ENCODE measurements at regions not wholly inside any gene's neighbourhood (a gene's known extent, or its start where the extent isn't known, plus 50 kb on each side); places are given as distances from the start of the nearest gene placed in this dataset.

DNA sequence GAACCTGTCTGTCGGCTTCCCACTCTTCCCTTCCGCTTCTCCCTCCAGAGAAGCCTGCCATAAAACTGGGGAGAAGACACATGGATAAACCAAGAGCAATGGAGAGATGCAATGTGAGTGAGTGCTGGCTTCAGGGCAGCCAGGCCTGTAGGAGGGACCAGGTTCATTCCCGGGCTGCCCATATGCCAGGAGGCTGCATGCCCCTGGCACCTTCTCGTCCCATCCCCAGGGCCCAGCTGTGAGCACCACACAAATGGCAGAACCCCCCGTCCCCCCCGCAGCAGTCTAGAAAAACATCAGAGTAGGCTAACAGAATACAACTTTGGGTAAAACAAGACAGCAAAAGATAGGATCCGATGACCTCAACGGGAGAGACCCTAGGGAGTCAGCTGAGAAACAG, 341.3 kb upstream of the SHH start:
- no peaks in the 10 kb centered on the region for H3K79me2 ChIP-seq (replicated peaks; ENCODE audit: insufficient read depth)
- Mint-ChIP-seq H3K4me3 (no peak overlapping the region), H3K36me3 (ENCODE audit: low read depth) (no peaks in the 10 kb centered on the region), H3K4me1 (peaks cover 24% of the 10 kb centered on the region), H3K27ac (no peak overlapping the region), H3K27me3 (ENCODE audit: insufficient read depth, low read depth, poor library complexity) (peaks cover 12% of the 10 kb centered on the region), H3K9me3 (peaks cover 7% of the 10 kb centered on the region)
- H3K9me2 ChIP-seq (ENCODE audit: insufficient read depth): no peaks in the 10 kb centered on the region
- no peaks in the 10 kb centered on the region for H3K27me3 ChIP-seq (ENCODE audit: insufficient read depth)
- no peaks in the 10 kb centered on the region for H3K4me1 ChIP-seq (ENCODE audit: insufficient read depth)
- H3K36me3 ChIP-seq (ENCODE audit: insufficient read depth): no peaks in the 10 kb centered on the region
- H3K27ac ChIP-seq (ENCODE audit: low read depth): no peak overlapping the region
- no peaks in the 10 kb centered on the region for H3F3A ChIP-seq (replicated peaks; ENCODE audit: low read depth)
- TF ChIP-seq JUNB (IDR thresholded peaks at IDR 0.05; ENCODE audit: unreplicated experiment) (no peak), POLR2AphosphoS5 (IDR thresholded peaks at IDR 0.05; ENCODE audit: low read depth) (no peak), ZNF114 (CRISPR knock-in tag; IDR thresholded peaks at IDR 0.05) (no peak), EZH2phosphoT487 (IDR thresholded peaks at IDR 0.05; ENCODE audit: unreplicated experiment) (no peak)
- TF ChIP-seq, protein P1, sequence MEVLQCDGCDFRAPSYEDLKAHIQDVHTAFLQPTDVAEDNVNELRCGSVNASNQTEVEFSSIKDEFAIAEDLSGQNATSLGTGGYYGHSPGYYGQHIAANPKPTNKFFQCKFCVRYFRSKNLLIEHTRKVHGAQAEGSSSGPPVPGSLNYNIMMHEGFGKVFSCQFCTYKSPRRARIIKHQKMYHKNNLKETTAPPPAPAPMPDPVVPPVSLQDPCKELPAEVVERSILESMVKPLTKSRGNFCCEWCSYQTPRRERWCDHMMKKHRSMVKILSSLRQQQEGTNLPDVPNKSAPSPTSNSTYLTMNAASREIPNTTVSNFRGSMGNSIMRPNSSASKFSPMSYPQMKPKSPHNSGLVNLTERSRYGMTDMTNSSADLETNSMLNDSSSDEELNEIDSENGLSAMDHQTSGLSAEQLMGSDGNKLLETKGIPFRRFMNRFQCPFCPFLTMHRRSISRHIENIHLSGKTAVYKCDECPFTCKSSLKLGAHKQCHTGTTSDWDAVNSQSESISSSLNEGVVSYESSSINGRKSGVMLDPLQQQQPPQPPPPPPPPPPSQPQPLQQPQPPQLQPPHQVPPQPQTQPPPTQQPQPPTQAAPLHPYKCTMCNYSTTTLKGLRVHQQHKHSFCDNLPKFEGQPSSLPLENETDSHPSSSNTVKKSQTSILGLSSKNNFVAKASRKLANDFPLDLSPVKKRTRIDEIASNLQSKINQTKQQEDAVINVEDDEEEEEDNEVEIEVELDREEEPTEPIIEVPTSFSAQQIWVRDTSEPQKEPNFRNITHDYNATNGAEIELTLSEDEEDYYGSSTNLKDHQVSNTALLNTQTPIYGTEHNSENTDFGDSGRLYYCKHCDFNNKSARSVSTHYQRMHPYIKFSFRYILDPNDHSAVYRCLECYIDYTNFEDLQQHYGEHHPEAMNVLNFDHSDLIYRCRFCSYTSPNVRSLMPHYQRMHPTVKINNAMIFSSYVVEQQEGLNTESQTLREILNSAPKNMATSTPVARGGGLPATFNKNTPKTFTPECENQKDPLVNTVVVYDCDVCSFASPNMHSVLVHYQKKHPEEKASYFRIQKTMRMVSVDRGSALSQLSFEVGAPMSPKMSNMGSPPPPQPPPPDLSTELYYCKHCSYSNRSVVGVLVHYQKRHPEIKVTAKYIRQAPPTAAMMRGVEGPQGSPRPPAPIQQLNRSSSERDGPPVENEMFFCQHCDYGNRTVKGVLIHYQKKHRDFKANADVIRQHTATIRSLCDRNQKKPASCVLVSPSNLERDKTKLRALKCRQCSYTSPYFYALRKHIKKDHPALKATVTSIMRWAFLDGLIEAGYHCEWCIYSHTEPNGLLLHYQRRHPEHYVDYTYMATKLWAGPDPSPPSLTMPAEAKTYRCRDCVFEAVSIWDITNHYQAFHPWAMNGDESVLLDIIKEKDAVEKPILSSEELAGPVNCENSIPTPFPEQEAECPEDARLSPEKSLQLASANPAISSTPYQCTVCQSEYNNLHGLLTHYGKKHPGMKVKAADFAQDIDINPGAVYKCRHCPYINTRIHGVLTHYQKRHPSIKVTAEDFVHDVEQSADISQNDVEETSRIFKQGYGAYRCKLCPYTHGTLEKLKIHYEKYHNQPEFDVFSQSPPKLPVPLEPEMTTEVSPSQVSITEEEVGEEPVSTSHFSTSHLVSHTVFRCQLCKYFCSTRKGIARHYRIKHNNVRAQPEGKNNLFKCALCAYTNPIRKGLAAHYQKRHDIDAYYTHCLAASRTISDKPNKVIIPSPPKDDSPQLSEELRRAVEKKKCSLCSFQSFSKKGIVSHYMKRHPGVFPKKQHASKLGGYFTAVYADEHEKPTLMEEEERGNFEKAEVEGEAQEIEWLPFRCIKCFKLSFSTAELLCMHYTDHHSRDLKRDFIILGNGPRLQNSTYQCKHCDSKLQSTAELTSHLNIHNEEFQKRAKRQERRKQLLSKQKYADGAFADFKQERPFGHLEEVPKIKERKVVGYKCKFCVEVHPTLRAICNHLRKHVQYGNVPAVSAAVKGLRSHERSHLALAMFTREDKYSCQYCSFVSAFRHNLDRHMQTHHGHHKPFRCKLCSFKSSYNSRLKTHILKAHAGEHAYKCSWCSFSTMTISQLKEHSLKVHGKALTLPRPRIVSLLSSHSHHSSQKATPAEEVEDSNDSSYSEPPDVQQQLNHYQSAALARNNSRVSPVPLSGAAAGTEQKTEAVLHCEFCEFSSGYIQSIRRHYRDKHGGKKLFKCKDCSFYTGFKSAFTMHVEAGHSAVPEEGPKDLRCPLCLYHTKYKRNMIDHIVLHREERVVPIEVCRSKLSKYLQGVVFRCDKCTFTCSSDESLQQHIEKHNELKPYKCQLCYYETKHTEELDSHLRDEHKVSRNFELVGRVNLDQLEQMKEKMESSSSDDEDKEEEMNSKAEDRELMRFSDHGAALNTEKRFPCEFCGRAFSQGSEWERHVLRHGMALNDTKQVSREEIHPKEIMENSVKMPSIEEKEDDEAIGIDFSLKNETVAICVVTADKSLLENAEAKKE (CRISPR knock-in tag; IDR thresholded peaks at IDR 0.05): no peak
- TF ChIP-seq, protein P2, sequence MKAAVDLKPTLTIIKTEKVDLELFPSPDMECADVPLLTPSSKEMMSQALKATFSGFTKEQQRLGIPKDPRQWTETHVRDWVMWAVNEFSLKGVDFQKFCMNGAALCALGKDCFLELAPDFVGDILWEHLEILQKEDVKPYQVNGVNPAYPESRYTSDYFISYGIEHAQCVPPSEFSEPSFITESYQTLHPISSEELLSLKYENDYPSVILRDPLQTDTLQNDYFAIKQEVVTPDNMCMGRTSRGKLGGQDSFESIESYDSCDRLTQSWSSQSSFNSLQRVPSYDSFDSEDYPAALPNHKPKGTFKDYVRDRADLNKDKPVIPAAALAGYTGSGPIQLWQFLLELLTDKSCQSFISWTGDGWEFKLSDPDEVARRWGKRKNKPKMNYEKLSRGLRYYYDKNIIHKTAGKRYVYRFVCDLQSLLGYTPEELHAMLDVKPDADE (IDR thresholded peaks at IDR 0.05): no peak
- ATAC-seq (no peak), DNase-seq (ENCODE audit: low spot score) (no peak)
- H4K20me1 ChIP-seq (replicated peaks; ENCODE audit: insufficient read depth): no peaks in the 10 kb centered on the region
- H3K4me2 ChIP-seq: no peak overlapping the region
- no peak overlapping the region for H2AFZ ChIP-seq
- no peak overlapping the region for H3K4me3 ChIP-seq

DNA sequence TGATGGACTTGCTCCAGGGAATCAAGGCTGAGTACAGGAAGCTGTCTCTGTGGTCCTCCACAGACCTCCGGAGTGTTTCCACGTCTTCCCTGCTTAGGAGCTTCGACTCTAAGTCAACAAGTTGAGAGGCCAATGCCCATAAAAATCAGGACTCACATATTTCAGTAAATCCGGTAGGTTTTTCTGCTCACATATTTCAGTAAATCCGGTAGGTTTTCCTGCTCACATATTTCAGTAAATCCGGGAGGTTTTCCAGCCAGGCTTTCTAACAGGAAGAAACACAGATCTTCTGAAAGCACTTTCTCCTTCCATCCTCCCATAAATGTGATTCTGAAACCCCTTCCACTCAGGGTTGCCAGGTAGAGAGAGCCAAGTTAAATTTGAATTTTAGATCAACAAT, 340.1 kb upstream of the SHH start:
- H3K27me3 ChIP-seq (ENCODE audit: insufficient read depth): no peaks in the 10 kb centered on the region
- ATAC-seq (no peak), DNase-seq (ENCODE audit: low spot score) (no peak)
- peaks cover 13% of the 10 kb centered on the region for H3K27me3 Mint-ChIP-seq (ENCODE audit: insufficient read depth, low read depth, poor library complexity)
- H3K4me1 ChIP-seq (ENCODE audit: insufficient read depth): no peaks in the 10 kb centered on the region
- no peak overlapping the region for H3K4me3 Mint-ChIP-seq
- H3K9me3 Mint-ChIP-seq: peaks cover 7% of the 10 kb centered on the region
- H3F3A ChIP-seq (replicated peaks; ENCODE audit: low read depth): no peaks in the 10 kb centered on the region
- peaks cover 26% of the 10 kb centered on the region for H3K4me1 Mint-ChIP-seq
- H3K4me2 ChIP-seq: no peak overlapping the region
- H3K36me3 ChIP-seq (ENCODE audit: insufficient read depth): no peaks in the 10 kb centered on the region
- H2AFZ ChIP-seq: no peak overlapping the region
- H3K36me3 Mint-ChIP-seq (ENCODE audit: low read depth): no peaks in the 10 kb centered on the region
- H4K20me1 ChIP-seq (replicated peaks; ENCODE audit: insufficient read depth): no peaks in the 10 kb centered on the region
- no peak overlapping the region for H3K27ac Mint-ChIP-seq
- H3K9me2 ChIP-seq (ENCODE audit: insufficient read depth): no peaks in the 10 kb centered on the region
- no peaks in the 10 kb centered on the region for H3K79me2 ChIP-seq (replicated peaks; ENCODE audit: insufficient read depth)
- no peak overlapping the region for H3K27ac ChIP-seq (ENCODE audit: low read depth)
- H3K4me3 ChIP-seq: no peak overlapping the region
- TF ChIP-seq JUNB (IDR thresholded peaks at IDR 0.05; ENCODE audit: unreplicated experiment): no peak
- TF ChIP-seq, protein P1 (CRISPR knock-in tag; IDR thresholded peaks at IDR 0.05): no peak

Data from GM23338 (cell line).